Common myeloid progenitor, CD34-positive (primary cell): ENCODE measurements at regions not wholly inside any gene's neighbourhood (a gene's known extent, or its start where the extent isn't known, plus 50 kb on each side); places are given as distances from the start of the nearest gene placed in this dataset.

Experiments used
- CTCF ChIA-PET: fragments of 350-600 bp; sonication (Branson Sonifier 250); formaldehyde crosslinking; loops from one replicate; lab custom pipeline; 2021; ENCODE audit warnings: antibody characterized with exemption; lab: Charles Lee
- POLR2A ChIA-PET: fragments of 350-600 bp; sonication (Branson Sonifier 250); formaldehyde crosslinking; loops from one replicate; lab custom pipeline; 2021; ENCODE audit warnings: antibody characterized with exemption; lab: Charles Lee
- DNase-seq, 3 donors: peaks; one replicate each; pipeline versions ENCODE4 v3.0.0 to v3.0.0-alpha.2; 2013
- H3K27ac ChIP-seq, 2 experiments: 1 replicate in 1 of 2; 2 replicates in 1 of 2; pipeline ENCODE4 v1.7.0; 2013; ENCODE audit warnings: inconsistent platforms in 2 of 2, low read length in 2 of 2, mild to moderate bottlenecking in 2 of 2, low read depth in 1 of 2, moderate library complexity in 1 of 2; ENCODE audit not compliant: severe bottlenecking in 2 of 2, insufficient read depth in 1 of 2, poor library complexity in 1 of 2
- H3K27me3 ChIP-seq, 5 experiments: replicated peaks in 2 of 5; 1 replicate in 3 of 5; 2 replicates in 2 of 5; pipeline versions ENCODE4 v1.6.1 to v1.7.0; 2013; ENCODE audit warnings: low read length in 4 of 5, mild to moderate bottlenecking in 2 of 5, moderate library complexity in 2 of 5, inconsistent platforms in 1 of 5; ENCODE audit not compliant: insufficient read depth in 5 of 5, control insufficient read depth in 4 of 5
- H3K36me3 ChIP-seq, 4 experiments: 1 replicate in 2 of 4; 2 replicates in 2 of 4; pipeline versions ENCODE4 v1.6.1 to v1.7.0; 2013; ENCODE audit warnings: low read length in 3 of 4, control low read depth in 1 of 4, mild to moderate bottlenecking in 1 of 4; ENCODE audit not compliant: control insufficient read depth in 4 of 4, insufficient read depth in 4 of 4
- H3K4me1 ChIP-seq, 4 experiments: 1 replicate in 3 of 4; 2 replicates in 1 of 4; pipeline versions ENCODE4 v1.6.1 to v1.7.1; 2013; ENCODE audit warnings: low read length in 3 of 4, mild to moderate bottlenecking in 3 of 4, control low read depth in 1 of 4, inconsistent platforms in 1 of 4, moderate library complexity in 1 of 4; ENCODE audit not compliant: control insufficient read depth in 4 of 4, insufficient read depth in 4 of 4; ENCODE audit errors: control extremely low read depth in 1 of 4
- H3K4me3 ChIP-seq, 7 experiments: 1 replicate in 4 of 7; 2 replicates in 3 of 7; pipeline versions ENCODE4 v1.5.1 to v1.7.0; 2013; ENCODE audit warnings: mild to moderate bottlenecking in 7 of 7, low read length in 6 of 7, moderate library complexity in 6 of 7, inconsistent platforms in 2 of 7, low read depth in 2 of 7, control low read depth in 1 of 7; ENCODE audit not compliant: insufficient read depth in 4 of 7, control insufficient read depth in 1 of 7; ENCODE audit errors: extremely low read depth in 1 of 7
- H3K9me3 ChIP-seq, 5 experiments: 1 replicate in 4 of 5; 2 replicates in 1 of 5; pipeline versions ENCODE4 v1.6.1 to v1.7.1; 2013; ENCODE audit warnings: low read length in 4 of 5, mild to moderate bottlenecking in 2 of 5, inconsistent platforms in 1 of 5, low read depth in 1 of 5, moderate library complexity in 1 of 5; ENCODE audit not compliant: control insufficient read depth in 4 of 5, insufficient read depth in 2 of 5; ENCODE audit errors: control extremely low read depth in 1 of 5
- WGBS: methylation state at CpG from one replicate; pipeline ENCODE4 v1.1.5; 2013; ENCODE audit not compliant: insufficient coverage; 5-methylcytosine and 5-hydroxymethylcytosine counted together

DNA sequence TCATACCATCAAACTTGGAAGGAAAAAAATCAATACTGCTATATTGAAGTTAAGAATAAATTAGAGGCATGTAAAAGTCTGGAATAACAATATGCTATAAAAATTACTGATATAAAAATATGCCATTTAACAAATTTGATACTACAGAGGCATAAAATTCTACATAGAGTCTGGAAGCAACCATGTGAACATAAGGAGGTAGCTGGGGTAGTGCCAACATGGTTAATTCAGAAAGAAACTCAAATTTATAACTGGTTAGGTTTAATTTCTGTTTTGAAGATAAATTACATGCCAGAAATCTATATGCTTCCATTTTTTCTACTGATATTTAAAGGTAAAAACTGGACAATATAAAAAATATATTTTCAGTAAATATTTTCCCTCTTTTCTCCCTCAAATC, 103.1 kb upstream of the NR4A3 start:
- ChIA-PET POLR2A (no interaction called here), CTCF (no interaction called here)
- H3K27ac ChIP-seq = no peak overlapping the region
- H3K27me3 ChIP-seq = no peaks in the 10 kb centered on the region
- DNase-seq = no peak
- no peaks in the 10 kb centered on the region for H3K9me3 ChIP-seq
- H3K4me3 ChIP-seq = no peak overlapping the region
- peaks cover 8 to 22% (median 15%) of the 10 kb centered on the region in 4 experiments for H3K4me1 ChIP-seq
- no peaks in the 10 kb centered on the region for H3K36me3 ChIP-seq

DNA sequence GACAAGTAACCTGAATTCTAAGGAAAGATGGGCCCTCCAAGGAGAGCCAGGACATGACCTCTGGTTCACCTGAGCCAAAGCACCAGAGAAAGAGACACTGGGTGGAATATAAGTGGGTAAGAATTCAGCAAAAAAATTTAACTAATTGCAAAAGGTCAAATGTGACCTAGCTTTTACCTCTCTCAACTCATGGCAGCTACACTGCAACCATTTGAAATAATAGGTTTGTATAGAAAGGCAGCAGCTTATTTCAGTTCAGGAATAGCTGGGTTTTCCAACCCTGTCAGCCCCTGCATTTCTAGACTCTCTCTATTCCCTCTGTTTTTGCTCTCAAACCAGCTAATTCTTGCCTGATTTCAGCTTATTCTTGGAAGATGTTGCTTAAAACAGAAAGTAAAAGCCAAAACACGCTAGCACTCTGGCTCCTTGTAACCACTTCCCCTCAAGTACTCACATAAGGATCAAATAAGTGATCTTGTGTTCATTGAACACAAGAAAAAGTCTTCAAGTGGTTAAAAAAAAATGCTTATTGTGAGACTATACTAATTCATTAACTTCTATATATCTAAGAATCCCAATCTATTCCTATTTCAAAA, 101.1 kb upstream of the NR4A3 start:
- DNase-seq = peak; percentile 52 to 80 (median 77)
- POLR2A ChIA-PET = interaction anchor here (0.7 kb wide), 1 partner anchor 237 kb away, joined by 3 read pairs; no protein-coding TSS in a partner anchor
- CTCF ChIA-PET = interaction anchor here (0.7 to 1.0 kb wide), 2 partner anchors 12 to 15 kb away, joined by 3 to 5 read pairs; no protein-coding TSS in a partner anchor
- H3K4me1 ChIP-seq = peaks cover 8 to 22% (median 15%) of the 10 kb centered on the region in 4 experiments
- H3K4me3 ChIP-seq = peak overlapping the region in 6 of 7 experiments; percentile 46 to 75 (median 59)
- no peaks in the 10 kb centered on the region for H3K36me3 ChIP-seq
- no CpG with 5 or more reads among the region's 1 CpG for WGBS
- peak overlapping the region; percentile 51 to 76 for H3K27ac ChIP-seq
- H3K9me3 ChIP-seq = no peaks in the 10 kb centered on the region
- no peaks in the 10 kb centered on the region for H3K27me3 ChIP-seq

DNA sequence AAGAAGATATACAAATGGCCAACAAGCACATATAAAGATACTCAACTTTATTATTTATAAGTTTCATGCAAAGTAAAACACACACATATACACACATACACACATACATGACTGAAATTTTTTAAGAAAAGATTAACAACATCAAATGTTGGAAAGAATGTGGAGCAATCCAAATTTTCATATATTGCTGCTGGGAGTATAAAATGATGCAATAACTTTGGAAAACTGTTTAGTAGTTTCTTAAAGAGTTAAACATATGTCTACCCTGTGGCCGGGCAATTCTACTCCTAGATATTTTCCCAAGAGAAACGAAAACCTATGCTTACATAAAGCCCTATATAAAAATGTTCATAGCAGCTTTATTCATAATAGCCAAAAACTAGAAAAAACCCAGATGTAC, 99.8 kb upstream of the NR4A3 start:
- Histone ChIP-seq H3K9me3 (no peaks in the 10 kb centered on the region), H3K27me3 (no peaks in the 10 kb centered on the region), H3K36me3 (no peaks in the 10 kb centered on the region), H3K27ac (no peak overlapping the region), H3K4me3 (no peak overlapping the region), H3K4me1 (peaks cover 8 to 22% (median 15%) of the 10 kb centered on the region in 4 experiments)
- CTCF ChIA-PET = interaction anchor here (1.3 kb wide), 1 partner anchor 9 kb away, joined by 4 read pairs; no protein-coding TSS in a partner anchor
- POLR2A ChIA-PET = no interaction called here
- WGBS = no CpG with 5 or more reads among the region's 2 CpGs
- no peak for DNase-seq

- Histone ChIP-seq H3K36me3 (no peaks in the 10 kb centered on the region), H3K27ac (no peak overlapping the region), H3K9me3 (no peaks in the 10 kb centered on the region), H3K4me1 (peaks cover 8 to 22% (median 15%) of the 10 kb centered on the region in 4 experiments), H3K27me3 (no peaks in the 10 kb centered on the region), H3K4me3 (no peak overlapping the region)
- ChIA-PET CTCF (interaction anchor here (1.3 kb wide), 1 partner anchor 10 kb away, joined by 4 read pairs; no protein-coding TSS in a partner anchor), POLR2A (no interaction called here)
- DNase-seq = peak in 2 of 3 donors; percentile 4 to 24
- 100% methylated on average over 1 of the region's 2 CpGs for WGBS
Measured at GRCh38 chr9:99722877-99723276, 98.8 kb upstream of the NR4A3 start.

DNA sequence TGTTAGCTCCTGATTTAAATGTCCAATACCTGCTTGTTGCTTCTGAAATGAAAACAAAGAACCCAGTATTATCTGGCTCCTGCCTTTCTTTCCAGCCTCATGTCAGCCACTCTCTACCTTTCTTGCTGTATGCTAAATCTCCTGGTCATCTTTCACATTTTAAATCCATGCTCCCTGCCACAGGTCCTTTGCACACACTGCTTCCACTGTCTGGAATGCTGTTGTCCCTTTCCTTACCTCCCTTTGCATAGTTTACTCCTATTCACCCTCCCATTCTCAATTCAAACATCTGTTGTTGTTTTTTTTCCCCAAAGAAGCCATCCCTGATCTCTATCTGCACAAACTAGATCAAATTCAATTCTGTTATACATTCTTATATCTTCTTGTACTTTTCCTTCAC, 97.0 kb upstream of the NR4A3 start:
- Histone ChIP-seq H3K27ac (no peak overlapping the region), H3K4me1 (peaks cover 8 to 22% (median 15%) of the 10 kb centered on the region in 4 experiments), H3K9me3 (no peaks in the 10 kb centered on the region), H3K36me3 (no peaks in the 10 kb centered on the region), H3K4me3 (no peak overlapping the region), H3K27me3 (no peaks in the 10 kb centered on the region)
- POLR2A ChIA-PET = no interaction called here
- CTCF ChIA-PET = no interaction called here
- no peak for DNase-seq

- ChIA-PET POLR2A (no interaction called here), CTCF (interaction anchor here (0.9 kb wide), 1 partner anchor 16 kb away, joined by 3 read pairs; no protein-coding TSS in a partner anchor)
- no peak overlapping the region for H3K4me3 ChIP-seq
- H3K4me1 ChIP-seq = peaks cover 2 to 13% (median 8%) of the 10 kb centered on the region in 4 experiments
- H3K27ac ChIP-seq = no peak overlapping the region
- H3K9me3 ChIP-seq = no peaks in the 10 kb centered on the region
- H3K36me3 ChIP-seq = no peaks in the 10 kb centered on the region
- no peak for DNase-seq
- no peaks in the 10 kb centered on the region for H3K27me3 ChIP-seq
Measured at GRCh38 chr9:99725852-99726251, 95.8 kb upstream of the NR4A3 start.

DNA sequence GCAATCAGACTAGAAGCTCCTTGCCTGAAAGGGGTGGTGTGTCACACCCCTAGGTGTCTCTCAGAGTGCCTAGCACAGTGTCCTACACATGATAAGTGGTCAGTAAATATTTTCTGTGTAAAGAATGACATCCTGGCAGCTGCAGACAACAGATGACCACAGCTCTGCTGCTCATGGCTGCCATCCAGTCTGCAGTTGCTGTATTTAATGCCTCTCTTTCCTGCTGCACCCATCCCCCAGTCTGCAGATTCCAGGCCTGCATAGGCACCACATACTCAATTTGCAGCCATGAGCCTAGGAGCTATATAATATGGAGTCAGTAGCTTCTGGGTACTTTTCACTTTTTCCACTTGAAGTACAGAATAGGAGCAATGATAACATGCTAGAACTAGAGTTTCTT, 94.9 kb upstream of the NR4A3 start:
- ChIA-PET CTCF (interaction anchor here (0.9 to 1.0 kb wide), 2 partner anchors 12 to 15 kb away, joined by 3 read pairs; no protein-coding TSS in a partner anchor), POLR2A (no interaction called here)
- DNase-seq = no peak
- Histone ChIP-seq H3K4me1 (peaks cover 0 to 10% (median 8%) of the 10 kb centered on the region in 4 experiments), H3K27me3 (no peaks in the 10 kb centered on the region), H3K9me3 (no peaks in the 10 kb centered on the region), H3K4me3 (no peak overlapping the region), H3K36me3 (no peaks in the 10 kb centered on the region), H3K27ac (no peak overlapping the region)
